HepG2 (cell line): ENCODE measurements at regions not wholly inside any gene's neighbourhood (a gene's known extent, or its start where the extent isn't known, plus 50 kb on each side); places are given as distances from the start of the nearest gene placed in this dataset.

Experiments used
- ATAC-seq: fragments of 200-7000 bp; cut with Tn5 transposase; 3 replicates; pipeline ENCODE4 v1.9.1; 2020; ENCODE audit warnings: mild to moderate bottlenecking, moderate library complexity
- BruUV-seq: library from RNA; stranded (reverse); fragments of 400-500 nt; replicated peaks from 2 replicates; lab custom pipeline; 2021; lab: Mats Ljungman, UMichigan
- CTCF ChIA-PET: fragments of 300-600 bp; formaldehyde crosslinking; extraction: SDS; loops from one replicate; lab custom pipeline; 2021; ENCODE audit warnings: low total read pairs, inconsistent platforms, low intra/inter-chr PET ratio; lab: Yijun Ruan, JAX
- POLR2A ChIA-PET: fragments of 350-600 bp; sonication (Branson Sonifier 250); formaldehyde crosslinking; loops from one replicate; lab custom pipeline; 2020; ENCODE audit warnings: antibody characterized with exemption, inconsistent platforms; lab: Yijun Ruan, JAX
- DNase-seq: peaks from one replicate; pipeline ENCODE4 v3.0.0-alpha.2; 2015; ENCODE audit warnings: low spot score
- FAIRE-seq: peaks from 3 replicates; lab custom pipeline; 2011; peaks lifted over from hg19 to GRCh38; lab: Jason Lieb, UNC
- H2AFZ ChIP-seq: one replicate; pipeline ENCODE4 v1.6.1; 2011; ENCODE audit warnings: low read length, inconsistent platforms
- H3K27ac ChIP-seq: fragments of 300-600 bp; 3 replicates; pipeline ENCODE4 v1.8.0; 2011; ENCODE audit warnings: mixed run types, mild to moderate bottlenecking, mixed read lengths, low read length, inconsistent platforms; ENCODE audit not compliant: insufficient read depth; ENCODE audit errors: extremely low read length
- H3K27me3 ChIP-seq, 2 experiments: fragments of 200-600 bp in 1 of 2; 2 replicates in 1 of 2; 3 replicates in 1 of 2; pipeline versions ENCODE4 v1.6.0 to v1.8.0; 2011; ENCODE audit warnings: low read length in 2 of 2, mild to moderate bottlenecking in 2 of 2, moderate library complexity in 2 of 2, inconsistent platforms in 1 of 2; ENCODE audit not compliant: insufficient read depth in 2 of 2, control insufficient read depth in 1 of 2
- H3K36me3 ChIP-seq, 2 experiments: fragments of 200-600 bp in 1 of 2; replicated peaks in 1 of 2; 2 replicates in 1 of 2; 3 replicates in 1 of 2; pipeline versions ENCODE4 v1.5.1 to v1.8.0; 2011; ENCODE audit warnings: low read length in 2 of 2, inconsistent platforms in 1 of 2; ENCODE audit not compliant: insufficient read depth in 2 of 2, control insufficient read depth in 1 of 2
- H3K4me1 ChIP-seq: 2 replicates; pipeline ENCODE4 v1.5.1; 2012; ENCODE audit warnings: low read length, inconsistent platforms; ENCODE audit not compliant: insufficient read depth
- H3K4me2 ChIP-seq: 2 replicates; pipeline ENCODE4 v1.6.0; 2011; ENCODE audit warnings: low read depth, low read length, inconsistent platforms
- H3K4me3 ChIP-seq, 3 experiments: fragments of 200-600 bp in 1 of 3; sonication (generic), shearing (Covaris generic) in 1 of 3; replicated peaks in 1 of 3; 2 replicates each; pipeline ENCODE4 v1.5.1; 2011 to 2016; ENCODE audit warnings: low read length in 3 of 3, inconsistent platforms in 2 of 3, low read depth in 2 of 3, mild to moderate bottlenecking in 2 of 3, control low read depth in 1 of 3, mixed read lengths in 1 of 3; ENCODE audit not compliant: insufficient read depth in 1 of 3
- H3K79me2 ChIP-seq: one replicate; pipeline ENCODE4 v1.6.1; 2011; ENCODE audit warnings: low read length, inconsistent platforms; ENCODE audit not compliant: insufficient read depth
- H3K9ac ChIP-seq: 2 replicates; pipeline ENCODE4 v1.6.0; 2011; ENCODE audit warnings: mild to moderate bottlenecking, low read depth, low read length, inconsistent platforms; ENCODE audit not compliant: insufficient read depth
- H3K9me3 ChIP-seq: 2 replicates; pipeline ENCODE4 v1.5.1; 2012; ENCODE audit warnings: mild to moderate bottlenecking, low read length
- H4K20me1 ChIP-seq: 2 replicates; pipeline ENCODE4 v1.6.0; 2011; ENCODE audit warnings: inconsistent platforms, mild to moderate bottlenecking, low read length, moderate library complexity; ENCODE audit not compliant: insufficient read depth
- ARNT ChIP-seq: fragments of 450-650 bp; IDR thresholded peaks from 2 replicates; pipeline ENCODE4 v1.6.1; 2017
- CBFB ChIP-seq: sonication (generic); formaldehyde crosslinking; IDR thresholded peaks from 2 replicates; pipeline ENCODE4 v1.4.0; 2020; ENCODE audit warnings: missing genetic modification reagents
- CBX1 ChIP-seq: IDR thresholded peaks from one replicate; pipeline ENCODE4 v1.6.1; 2016; ENCODE audit warnings: antibody characterized with exemption, low read depth
- DMAP1 ChIP-seq: IDR thresholded peaks from 2 replicates; pipeline ENCODE4 v1.6.1; 2016
- FOXC1 ChIP-seq: sonication (generic); formaldehyde crosslinking; IDR thresholded peaks from 2 replicates; pipeline ENCODE4 v1.8.0; 2022; ENCODE audit warnings: mild to moderate bottlenecking, missing genetic modification reagents, borderline replicate concordance
- GABPA ChIP-seq, 2 experiments: IDR thresholded peaks; 2 replicates each; pipeline ENCODE4 v1.6.1; 2011 to 2016; ENCODE audit warnings: low read depth in 2 of 2, low read length in 1 of 2, missing biosample characterization in 1 of 2, missing genetic modification characterization in 1 of 2
- HCFC1 ChIP-seq: fragments of 150-350 bp; IDR thresholded peaks from 2 replicates; pipeline ENCODE4 v1.6.1; 2014; ENCODE audit warnings: low read depth, low read length
- HDAC1 ChIP-seq: sonication (generic); formaldehyde crosslinking; IDR thresholded peaks from 2 replicates; pipeline ENCODE4 v1.5.1; 2020; ENCODE audit warnings: mild to moderate bottlenecking, missing genetic modification reagents
- HMGA1 ChIP-seq: sonication (generic); formaldehyde crosslinking; conservative IDR thresholded peaks from 2 replicates; pipeline ENCODE4 v1.4.0; 2020; ENCODE audit warnings: missing genetic modification reagents
- KAT2B ChIP-seq: fragments of 150-350 bp; IDR thresholded peaks from 2 replicates; pipeline ENCODE4 v1.6.1; 2014; ENCODE audit warnings: low read depth, low read length, borderline replicate concordance
- KLF9 ChIP-seq: IDR thresholded peaks from 2 replicates; pipeline ENCODE4 v1.6.1; 2016; ENCODE audit warnings: low read depth
- MBD4 ChIP-seq: IDR thresholded peaks from 2 replicates; pipeline ENCODE4 v1.6.1; 2012; ENCODE audit warnings: low read length, inconsistent platforms, borderline replicate concordance
- MIER3 ChIP-seq: IDR thresholded peaks from 2 replicates; pipeline ENCODE4 v1.6.1; 2016; ENCODE audit warnings: missing compliant biosample characterization, borderline replicate concordance
- NCOA1 ChIP-seq: sonication (generic); formaldehyde crosslinking; IDR thresholded peaks from 2 replicates; pipeline ENCODE4 v1.9.0; 2021; ENCODE audit warnings: missing genetic modification reagents
- NFATC3 ChIP-seq: sonication (generic); formaldehyde crosslinking; IDR thresholded peaks from 2 replicates; pipeline ENCODE4 v1.5.1; 2020; ENCODE audit warnings: mild to moderate bottlenecking, missing genetic modification reagents
- NPAS2 ChIP-seq: sonication (generic); formaldehyde crosslinking; IDR thresholded peaks from 2 replicates; pipeline ENCODE4 v1.8.0; 2022; ENCODE audit warnings: mild to moderate bottlenecking, missing genetic modification reagents, borderline replicate concordance
- NR2F2 ChIP-seq: IDR thresholded peaks from 2 replicates; pipeline ENCODE4 v1.6.1; 2012; ENCODE audit warnings: low read depth, inconsistent platforms, borderline replicate concordance
- RARA ChIP-seq: IDR thresholded peaks from 2 replicates; pipeline ENCODE4 v1.6.1; 2016; ENCODE audit warnings: missing genetic modification reagents, missing compliant biosample characterization
- RNF219 ChIP-seq: sonication (generic); formaldehyde crosslinking; IDR thresholded peaks from 2 replicates; pipeline ENCODE4 v1.5.0; 2020; ENCODE audit warnings: mild to moderate bottlenecking, missing genetic modification reagents
- SIN3B ChIP-seq: fragments of 150-350 bp; IDR thresholded peaks from 2 replicates; pipeline ENCODE4 v1.6.1; 2014; ENCODE audit warnings: low read length
- SRY ChIP-seq: sonication (generic); formaldehyde crosslinking; IDR thresholded peaks from 2 replicates; pipeline ENCODE4 v1.8.0; 2022; ENCODE audit warnings: mild to moderate bottlenecking, missing genetic modification reagents
- TSC22D2 ChIP-seq: sonication (generic); formaldehyde crosslinking; IDR thresholded peaks from 2 replicates; pipeline ENCODE4 v1.5.1; 2020; ENCODE audit warnings: missing genetic modification reagents, mild to moderate bottlenecking, borderline replicate concordance
- ZNF235 ChIP-seq: sonication (generic); formaldehyde crosslinking; IDR thresholded peaks from 2 replicates; pipeline ENCODE4 v1.8.1; 2023; ENCODE audit warnings: mild to moderate bottlenecking, missing genetic modification reagents, borderline replicate concordance
- ZNF451 ChIP-seq: sonication (generic); formaldehyde crosslinking; IDR thresholded peaks from 2 replicates; pipeline ENCODE4 v1.5.0; 2020; ENCODE audit warnings: mild to moderate bottlenecking, missing genetic modification reagents
- ZNF703 ChIP-seq: sonication (generic); formaldehyde crosslinking; IDR thresholded peaks from 2 replicates; pipeline ENCODE4 v1.5.1; 2020; ENCODE audit warnings: missing genetic modification reagents, mild to moderate bottlenecking, moderate library complexity, borderline replicate concordance
- ZNF891 ChIP-seq: sonication (generic); formaldehyde crosslinking; IDR thresholded peaks from 2 replicates; pipeline ENCODE4 v1.5.0; 2020; ENCODE audit warnings: mild to moderate bottlenecking, missing genetic modification reagents
- ZSCAN12 ChIP-seq: sonication (generic); formaldehyde crosslinking; IDR thresholded peaks from 2 replicates; pipeline ENCODE4 v1.9.0; 2021; ENCODE audit warnings: mild to moderate bottlenecking, missing genetic modification reagents
- WGBS: methylation state at CpG from one replicate; pipeline ENCODE4 v1.1.6; 2017; ENCODE audit warnings: low lambda C conversion rate; 5-methylcytosine and 5-hydroxymethylcytosine counted together
- in situ Hi-C: cut with HindIII; loops from 2 replicates; pipeline ENCODE4 v1.10.0; 2017; ENCODE audit warnings: low pct_unique_long_range_greater_than_20kb; ENCODE audit not compliant: extremely low pct_ligation_motif_present
- intact Hi-C: fragments of 100-400 bp; cut with micrococcal nuclease; formaldehyde crosslinking; loops from one replicate; pipeline ENCODE4 v1.10.0; 2022; ENCODE audit not compliant: unreplicated experiment

- no peak for TF ChIP-seq ZNF703 (CRISPR knock-in tag)
- TF ChIP-seq NCOA1 (CRISPR knock-in tag): no peak
- peak; percentile 82 for TF ChIP-seq HDAC1 (CRISPR knock-in tag)
- no peak for TF ChIP-seq ZNF891
- TF ChIP-seq ZNF451 (CRISPR knock-in tag): no peak
- TF ChIP-seq MBD4: 0 out of 2 replicates have a peak, but pooled peaks have one; percentile 5
- no peak for TF ChIP-seq DMAP1 (CRISPR knock-in tag)
- TF ChIP-seq ZNF235: no peak
- TF ChIP-seq RNF219: no peak
- TF ChIP-seq ARNT: no peak
- TF ChIP-seq KAT2B: peak; percentile 54
- TF ChIP-seq, all 625 proteins: peak for 98
Measured at GRCh38 chr3:66808891-66809594, 189.1 kb upstream of the KBTBD8 start (continued).

GRCh38 chr3:66809595-66809958 lies 188.5 kb upstream of the KBTBD8 start:
- H2AFZ ChIP-seq: peak overlapping the region; percentile 36
- peak overlapping the region; percentile 40 to 59 (median 48); a peak in 5 of 6 replicates for H3K4me3 ChIP-seq
- peaks cover 23% of the 10 kb centered on the region for H3K4me1 ChIP-seq
- peak overlapping the region; percentile 91 for H3K27ac ChIP-seq
- ChIA-PET CTCF (no interaction called here), POLR2A (interaction anchor here (1.0 to 2.0 kb wide), 6 partner anchors 10 to 400 kb away, joined by 3 to 8 read pairs (median 4); no protein-coding TSS in a partner anchor)
- FAIRE-seq (peak; percentile 68), DNase-seq (peak; percentile 70), ATAC-seq (peak; percentile 95)
- H3K4me2 ChIP-seq: peak overlapping the region; percentile 76
- H3K79me2 ChIP-seq: no peaks in the 10 kb centered on the region
- 0% methylated on average over 4 of the region's 4 CpGs for WGBS
- intact Hi-C loops: no loop called here
- no TSS peak for BruUV-seq
- no peaks in the 10 kb centered on the region for H3K27me3 ChIP-seq
- in situ Hi-C loops: no loop called here
- H4K20me1 ChIP-seq: no peaks in the 10 kb centered on the region
- H3K9ac ChIP-seq: peak overlapping the region; percentile 61
- no peaks in the 10 kb centered on the region for H3K9me3 ChIP-seq
- H3K36me3 ChIP-seq: no peaks in the 10 kb centered on the region
- no peak for TF ChIP-seq NPAS2
- no peak for TF ChIP-seq KLF9 (CRISPR knock-in tag)
- TF ChIP-seq FOXC1 (CRISPR knock-in tag): no peak
- no peak for TF ChIP-seq GABPA (IDR thresholded peaks at IDR 0.05; ENCODE audit: low read depth, low read length)
- peak; percentile 39; the same call in 1 of the 2 replicates for TF ChIP-seq GABPA (CRISPR knock-in tag; IDR thresholded peaks at IDR 0.05; ENCODE audit: low read depth)
- no peak for TF ChIP-seq NFATC3 (CRISPR knock-in tag)
- TF ChIP-seq HCFC1: no peak
- no peak for TF ChIP-seq CBX1
- TF ChIP-seq NR2F2: peak; percentile 47
- no peak for TF ChIP-seq ZSCAN12
- TF ChIP-seq CBFB (CRISPR knock-in tag): no peak
- TF ChIP-seq RARA (CRISPR knock-in tag): peak; percentile 70
- TF ChIP-seq HMGA1 (CRISPR knock-in tag): no peak
- TF ChIP-seq MIER3 (CRISPR knock-in tag): no peak
- TF ChIP-seq SRY (CRISPR knock-in tag): no peak
- no peak for TF ChIP-seq TSC22D2 (CRISPR knock-in tag)
- TF ChIP-seq SIN3B: no peak
